DND-41 (cell line): ENCODE measurements at regions not wholly inside any gene's neighbourhood (a gene's known extent, or its start where the extent isn't known, plus 50 kb on each side); places are given as distances from the start of the nearest gene placed in this dataset.

Experiments used
- ATAC-seq: fragments of 200-7000 bp; cut with Tn5 transposase; 3 replicates; pipeline ENCODE4 v1.9.1; 2021; ENCODE audit warnings: low read depth; ENCODE audit not compliant: insufficient read depth
- DNase-seq: peaks from one replicate; pipeline ENCODE4 v3.0.0-alpha.2; 2020
- H2AFZ ChIP-seq: 2 replicates; pipeline ENCODE4 v1.6.0; 2012; ENCODE audit warnings: low read depth, low read length
- H3K27ac ChIP-seq: 2 replicates; pipeline ENCODE4 v1.5.1; 2012; ENCODE audit warnings: low read length, inconsistent platforms
- H3K27me3 ChIP-seq: fragments of 200-600 bp; sonication (generic); 2 replicates; pipeline ENCODE4 v1.6.0; 2012; ENCODE audit warnings: low read length, mild to moderate bottlenecking, inconsistent platforms; ENCODE audit not compliant: insufficient read depth, poor library complexity
- H3K36me3 ChIP-seq: 2 replicates; pipeline ENCODE4 v1.5.1; 2012; ENCODE audit warnings: low read length, inconsistent platforms; ENCODE audit not compliant: insufficient read depth
- H3K4me1 ChIP-seq: 2 replicates; pipeline ENCODE4 v1.5.1; 2012; ENCODE audit warnings: mild to moderate bottlenecking, low read length; ENCODE audit not compliant: insufficient read depth
- H3K4me2 ChIP-seq: 2 replicates; pipeline ENCODE4 v1.6.0; 2012; ENCODE audit warnings: mild to moderate bottlenecking, moderate library complexity, low read length, inconsistent platforms; ENCODE audit not compliant: insufficient read depth
- H3K4me3 ChIP-seq, 2 experiments: fragments of 200-600 bp in 1 of 2; shearing (Covaris generic) in 1 of 2; 2 replicates each; pipeline ENCODE4 v1.5.1; 2012 to 2016; ENCODE audit warnings: inconsistent platforms in 2 of 2, low read length in 2 of 2, mild to moderate bottlenecking in 2 of 2, low read depth in 1 of 2, moderate library complexity in 1 of 2
- H3K79me2 ChIP-seq: 2 replicates; pipeline ENCODE4 v1.6.0; 2012; ENCODE audit warnings: low read length, inconsistent platforms; ENCODE audit not compliant: insufficient read depth
- H3K9ac ChIP-seq: 2 replicates; pipeline ENCODE4 v1.6.0; 2012; ENCODE audit warnings: low read depth, mild to moderate bottlenecking, inconsistent platforms, low read length, moderate library complexity
- H3K9me3 ChIP-seq: 2 replicates; pipeline ENCODE4 v1.5.1; 2012; ENCODE audit warnings: low read length, moderate library complexity, mild to moderate bottlenecking, inconsistent platforms; ENCODE audit not compliant: insufficient read depth, severe bottlenecking
- H4K20me1 ChIP-seq: 2 replicates; pipeline ENCODE4 v1.6.0; 2012; ENCODE audit warnings: low read length; ENCODE audit not compliant: insufficient read depth
- CTCF ChIP-seq: IDR thresholded peaks from 2 replicates; pipeline ENCODE4 v1.5.1; 2012; ENCODE audit warnings: borderline replicate concordance, low read length, moderate library complexity, mild to moderate bottlenecking; ENCODE audit not compliant: poor library complexity, severe bottlenecking; ENCODE audit errors: extremely low read depth
- EZH2 ChIP-seq: IDR thresholded peaks from 3 replicates; pipeline ENCODE4 v1.6.1; 2012; ENCODE audit warnings: borderline replicate concordance, low read depth, mild to moderate bottlenecking, moderate library complexity, low read length, inconsistent platforms; ENCODE audit not compliant: severe bottlenecking

GRCh38 chr13:74927823-74928222 is 554.1 kb downstream of the TBC1D4 start:
- no peaks in the 10 kb centered on the region for H4K20me1 ChIP-seq
- no peak for TF ChIP-seq CTCF
- no peak for TF ChIP-seq EZH2
- no peak for ATAC-seq

GRCh38 chr13:74922963-74923362 is 559.0 kb downstream of the TBC1D4 start:
- Histone ChIP-seq H3K9ac (no peak overlapping the region), H2AFZ (no peak overlapping the region), H3K79me2 (no peaks in the 10 kb centered on the region), H3K27ac (no peak overlapping the region), H3K27me3 (no peaks in the 10 kb centered on the region), H3K4me1 (no peaks in the 10 kb centered on the region), H4K20me1 (no peaks in the 10 kb centered on the region), H3K36me3 (no peaks in the 10 kb centered on the region), H3K4me3 (no peak overlapping the region), H3K4me2 (no peak overlapping the region), H3K9me3 (peaks cover 6% of the 10 kb centered on the region)
- ATAC-seq (no peak), DNase-seq (no peak)
- TF ChIP-seq CTCF, result no peak
- no peak for TF ChIP-seq EZH2

More at GRCh38 chr13:74927823-74928222, 554.1 kb downstream of the TBC1D4 start:
- Histone ChIP-seq H3K9me3 (peaks cover 3% of the 10 kb centered on the region), H3K27me3 (no peaks in the 10 kb centered on the region), H3K9ac (no peak overlapping the region), H3K4me3 (no peak overlapping the region), H3K4me2 (no peak overlapping the region), H3K79me2 (no peaks in the 10 kb centered on the region), H2AFZ (no peak overlapping the region), H3K36me3 (no peaks in the 10 kb centered on the region), H3K27ac (no peak overlapping the region), H3K4me1 (no peaks in the 10 kb centered on the region)
- DNase-seq, result no peak

- Histone ChIP-seq H3K4me1 (no peaks in the 10 kb centered on the region), H3K79me2 (no peaks in the 10 kb centered on the region), H3K27ac (no peak overlapping the region), H3K9me3 (peaks cover 6% of the 10 kb centered on the region), H3K9ac (no peak overlapping the region), H3K27me3 (no peaks in the 10 kb centered on the region), H3K36me3 (no peaks in the 10 kb centered on the region), H3K4me3 (no peak overlapping the region), H3K4me2 (no peak overlapping the region), H2AFZ (no peak overlapping the region), H4K20me1 (no peaks in the 10 kb centered on the region)
- ATAC-seq (no peak), DNase-seq (no peak)
- TF ChIP-seq EZH2 (no peak), CTCF (no peak)
Measured at GRCh38 chr13:74921326-74921725, 560.6 kb downstream of the TBC1D4 start.

- no peaks in the 10 kb centered on the region for H3K36me3 ChIP-seq
- H3K4me1 ChIP-seq, result no peaks in the 10 kb centered on the region
- ATAC-seq (peak; percentile 64), DNase-seq (no peak)
- no peaks in the 10 kb centered on the region for H3K79me2 ChIP-seq
- H3K4me3 ChIP-seq, result no peak overlapping the region
- H3K27me3 ChIP-seq, result no peaks in the 10 kb centered on the region
- TF ChIP-seq CTCF (no peak), EZH2 (no peak)
- H3K27ac ChIP-seq, result no peak overlapping the region
- H3K9ac ChIP-seq, result no peak overlapping the region
- peaks cover 6% of the 10 kb centered on the region for H3K9me3 ChIP-seq
- H3K4me2 ChIP-seq, result no peak overlapping the region
- H4K20me1 ChIP-seq, result no peaks in the 10 kb centered on the region
- H2AFZ ChIP-seq, result no peak overlapping the region
Measured at GRCh38 chr13:74920920-74921319, 561.0 kb downstream of the TBC1D4 start.
